SK-N-SH treated with all-trans-retinoic acid at 6 μM for 48 hours (cell line): ENCODE measurements at regions not wholly inside any gene's neighbourhood (a gene's known extent, or its start where the extent isn't known, plus 50 kb on each side); places are given as distances from the start of the nearest gene placed in this dataset.

ENCODE experiments used
- ATAC-seq: fragments of 200-7000 bp; cut with Tn5 transposase; 3 replicates; pipeline ENCODE4 v1.9.1; 2020; ENCODE audit warnings: mild to moderate bottlenecking, moderate library complexity
- ARNTL ChIP-seq: fragments of 450-650 bp; formaldehyde crosslinking; IDR thresholded peaks from 2 replicates; pipeline ENCODE4 v1.5.0; 2020; ENCODE audit warnings: low read depth, mild to moderate bottlenecking, moderate library complexity, borderline replicate concordance
- CREB5 ChIP-seq: fragments of 250-450 bp; sonication (Bioruptor Pico); IDR thresholded peaks from 2 replicates; pipeline ENCODE4 v1.5.1; 2020; ENCODE audit warnings: low read depth, mild to moderate bottlenecking, moderate library complexity
- CSDC2 ChIP-seq: fragments of 250-450 bp; sonication (Bioruptor Pico); IDR thresholded peaks from 2 replicates; pipeline ENCODE4 v1.5.0; 2020; ENCODE audit warnings: mild to moderate bottlenecking, moderate library complexity
- CSRNP3 ChIP-seq: fragments of 250-450 bp; sonication (Bioruptor Pico); IDR thresholded peaks from 2 replicates; pipeline ENCODE4 v1.5.1; 2021; ENCODE audit warnings: mild to moderate bottlenecking, moderate library complexity
- ESRRG ChIP-seq: fragments of 250-450 bp; sonication (Bioruptor Pico); IDR thresholded peaks from 2 replicates; pipeline ENCODE4 v1.6.1; 2021; ENCODE audit warnings: mild to moderate bottlenecking
- ISL1 ChIP-seq: fragments of 250-450 bp; sonication (Bioruptor Pico); IDR thresholded peaks from 2 replicates; pipeline ENCODE4 v2.1.2; 2022; ENCODE audit warnings: mild to moderate bottlenecking, moderate library complexity
- OSR1 ChIP-seq: fragments of 250-450 bp; sonication (Bioruptor Pico); IDR thresholded peaks from 2 replicates; pipeline ENCODE4 v1.8.0; 2022; ENCODE audit warnings: moderate library complexity, mild to moderate bottlenecking, inconsistent platforms
- PATZ1 ChIP-seq: fragments of 250-450 bp; sonication (Bioruptor Pico); IDR thresholded peaks from 2 replicates; pipeline ENCODE4 v1.8.0; 2020; ENCODE audit warnings: mild to moderate bottlenecking, moderate library complexity, borderline replicate concordance
- PPARA ChIP-seq: fragments of 250-450 bp; sonication (Bioruptor Pico); IDR thresholded peaks from 2 replicates; pipeline ENCODE4 v1.5.0; 2020; ENCODE audit warnings: mild to moderate bottlenecking, borderline replicate concordance
- RARB ChIP-seq: fragments of 250-450 bp; sonication (Bioruptor Pico); IDR thresholded peaks from 2 replicates; pipeline ENCODE4 v1.8.0; 2021; ENCODE audit warnings: mild to moderate bottlenecking, moderate library complexity
- TOX ChIP-seq: fragments of 250-450 bp; sonication (Bioruptor Pico); IDR thresholded peaks from 2 replicates; pipeline ENCODE4 v1.8.0; 2021; ENCODE audit warnings: mild to moderate bottlenecking, moderate library complexity, borderline replicate concordance
- ZFP3 ChIP-seq: fragments of 250-450 bp; sonication (Bioruptor Pico); IDR thresholded peaks from 2 replicates; pipeline ENCODE4 v1.5.0; 2020; ENCODE audit warnings: mild to moderate bottlenecking, moderate library complexity
- ZFP30 ChIP-seq: fragments of 450-650 bp; formaldehyde crosslinking; IDR thresholded peaks from 2 replicates; pipeline ENCODE4 v1.5.0; 2022; ENCODE audit warnings: mild to moderate bottlenecking, moderate library complexity
- ZNF565 ChIP-seq: fragments of 450-650 bp; formaldehyde crosslinking; conservative IDR thresholded peaks from 2 replicates; pipeline ENCODE4 v1.5.0; 2020; ENCODE audit warnings: low read depth, mild to moderate bottlenecking, moderate library complexity
- ZNF70 ChIP-seq: fragments of 450-650 bp; formaldehyde crosslinking; IDR thresholded peaks from 2 replicates; pipeline ENCODE4 v1.5.0; 2020; ENCODE audit warnings: mild to moderate bottlenecking, moderate library complexity
- ZNF8 ChIP-seq: fragments of 450-650 bp; formaldehyde crosslinking; IDR thresholded peaks from 2 replicates; pipeline ENCODE4 v1.5.0; 2020; ENCODE audit warnings: mild to moderate bottlenecking, moderate library complexity
- TF ChIP-seq, protein P1 (sequence below): fragments of 250-450 bp; sonication (Bioruptor Pico); IDR thresholded peaks from 2 replicates; pipeline ENCODE4 v1.5.0; 2020; ENCODE audit warnings: mild to moderate bottlenecking, moderate library complexity
- TF ChIP-seq, protein P2 (sequence below): fragments of 250-450 bp; sonication (Bioruptor Pico); IDR thresholded peaks from 2 replicates; pipeline ENCODE4 v1.8.0; 2021; ENCODE audit warnings: low read depth, mild to moderate bottlenecking, moderate library complexity, borderline replicate concordance

DNA sequence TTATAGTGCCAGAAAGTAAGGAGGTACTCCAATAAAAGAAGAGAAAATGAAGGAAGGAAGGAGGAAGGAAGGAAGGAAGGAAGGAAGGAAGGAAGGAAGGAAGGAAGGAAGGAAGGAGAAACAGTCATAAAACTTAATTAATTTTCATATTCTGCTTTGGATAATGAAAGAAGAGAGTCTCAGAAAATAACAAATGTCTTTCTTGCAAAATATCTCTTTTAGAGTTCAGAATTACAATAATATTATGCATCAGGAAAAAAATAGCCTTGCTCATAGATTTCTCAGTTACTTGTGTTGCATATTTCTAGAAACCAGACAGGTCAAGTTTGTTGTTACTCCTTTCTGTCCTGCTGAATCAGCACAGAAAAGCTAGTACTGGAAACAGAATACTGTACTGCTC, 130.1 kb upstream of the DKK2 start (continued):
- no peak for TF ChIP-seq CREB5 (CRISPR knock-in tag)
- no peak for TF ChIP-seq PPARA (CRISPR knock-in tag)
- TF ChIP-seq, protein P1, sequence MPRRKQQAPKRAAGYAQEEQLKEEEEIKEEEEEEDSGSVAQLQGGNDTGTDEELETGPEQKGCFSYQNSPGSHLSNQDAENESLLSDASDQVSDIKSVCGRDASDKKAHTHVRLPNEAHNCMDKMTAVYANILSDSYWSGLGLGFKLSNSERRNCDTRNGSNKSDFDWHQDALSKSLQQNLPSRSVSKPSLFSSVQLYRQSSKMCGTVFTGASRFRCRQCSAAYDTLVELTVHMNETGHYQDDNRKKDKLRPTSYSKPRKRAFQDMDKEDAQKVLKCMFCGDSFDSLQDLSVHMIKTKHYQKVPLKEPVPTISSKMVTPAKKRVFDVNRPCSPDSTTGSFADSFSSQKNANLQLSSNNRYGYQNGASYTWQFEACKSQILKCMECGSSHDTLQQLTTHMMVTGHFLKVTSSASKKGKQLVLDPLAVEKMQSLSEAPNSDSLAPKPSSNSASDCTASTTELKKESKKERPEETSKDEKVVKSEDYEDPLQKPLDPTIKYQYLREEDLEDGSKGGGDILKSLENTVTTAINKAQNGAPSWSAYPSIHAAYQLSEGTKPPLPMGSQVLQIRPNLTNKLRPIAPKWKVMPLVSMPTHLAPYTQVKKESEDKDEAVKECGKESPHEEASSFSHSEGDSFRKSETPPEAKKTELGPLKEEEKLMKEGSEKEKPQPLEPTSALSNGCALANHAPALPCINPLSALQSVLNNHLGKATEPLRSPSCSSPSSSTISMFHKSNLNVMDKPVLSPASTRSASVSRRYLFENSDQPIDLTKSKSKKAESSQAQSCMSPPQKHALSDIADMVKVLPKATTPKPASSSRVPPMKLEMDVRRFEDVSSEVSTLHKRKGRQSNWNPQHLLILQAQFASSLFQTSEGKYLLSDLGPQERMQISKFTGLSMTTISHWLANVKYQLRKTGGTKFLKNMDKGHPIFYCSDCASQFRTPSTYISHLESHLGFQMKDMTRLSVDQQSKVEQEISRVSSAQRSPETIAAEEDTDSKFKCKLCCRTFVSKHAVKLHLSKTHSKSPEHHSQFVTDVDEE = no peak
- no peak for TF ChIP-seq ESRRG
- no peak for TF ChIP-seq OSR1
- no peak for TF ChIP-seq ZNF70 (CRISPR knock-in tag)
- TF ChIP-seq CSDC2 = no peak
- TF ChIP-seq TOX (CRISPR knock-in tag) = no peak

DNA sequence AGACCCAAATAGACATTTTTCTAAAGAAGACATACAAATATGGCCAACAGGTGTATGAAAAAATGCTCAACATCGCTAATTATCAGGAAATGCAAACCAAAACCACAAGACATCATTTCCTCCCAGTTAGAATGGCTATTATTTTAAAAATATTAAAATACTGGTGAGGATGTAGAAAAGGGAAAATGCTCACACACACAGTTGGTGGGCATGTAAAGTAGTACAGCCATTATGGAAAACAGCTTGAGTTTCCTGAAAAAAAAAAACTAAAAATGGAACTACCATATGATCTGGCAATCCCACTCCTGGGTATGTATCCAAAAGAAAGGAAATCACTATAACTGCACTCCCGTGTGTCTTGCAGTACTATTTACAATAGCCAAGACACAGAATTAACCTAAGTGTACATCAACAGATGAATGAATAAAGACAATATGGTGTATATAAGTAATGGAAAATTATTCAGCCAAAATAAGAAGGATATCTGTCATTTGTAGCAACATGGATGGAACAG, 128.9 kb upstream of the DKK2 start:
- ATAC-seq = no peak
- TF ChIP-seq ARNTL (no peak), PPARA (CRISPR knock-in tag) (no peak), CSDC2 (no peak), ESRRG (no peak), ZNF565 (CRISPR knock-in tag) (no peak), CSRNP3 (CRISPR knock-in tag) (no peak)

GRCh38 chr4:107156443-107156842, 120.3 kb upstream of the DKK2 start:
- TF ChIP-seq, protein P1 = no peak
- no peak for TF ChIP-seq ZFP30 (CRISPR knock-in tag)
- ATAC-seq = no peak

DNA sequence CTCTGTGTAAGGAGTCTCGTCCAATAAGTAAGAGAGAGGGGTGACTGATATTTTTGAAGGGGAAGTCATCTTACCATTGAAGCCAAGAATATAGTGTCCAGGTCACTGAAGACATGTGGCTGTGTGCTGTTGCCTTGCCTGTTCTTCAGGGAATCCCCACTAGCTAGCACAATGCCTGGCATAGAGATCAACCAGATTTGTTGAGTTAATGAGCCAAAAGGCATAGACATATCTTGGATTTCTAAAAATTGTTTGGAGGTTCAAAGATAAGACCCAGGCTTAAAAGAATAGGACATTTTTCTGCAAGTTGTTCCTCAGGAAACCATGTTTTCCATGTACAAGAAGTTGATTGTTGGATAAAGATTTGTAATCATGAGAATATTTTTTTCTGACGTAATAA, 119.3 kb upstream of the DKK2 start:
- TF ChIP-seq PATZ1 (no peak), ZNF8 (CRISPR knock-in tag) (no peak), ZFP30 (CRISPR knock-in tag) (no peak), ISL1 (CRISPR knock-in tag) (no peak), RARB (CRISPR knock-in tag) (no peak), ARNTL (no peak), ZNF565 (CRISPR knock-in tag) (no peak), ZFP3 (CRISPR knock-in tag) (no peak), CREB5 (CRISPR knock-in tag) (no peak), TOX (CRISPR knock-in tag) (no peak), PPARA (CRISPR knock-in tag) (no peak), CSDC2 (no peak), ZNF70 (CRISPR knock-in tag) (no peak), ESRRG (no peak)
- TF ChIP-seq, protein P2, sequence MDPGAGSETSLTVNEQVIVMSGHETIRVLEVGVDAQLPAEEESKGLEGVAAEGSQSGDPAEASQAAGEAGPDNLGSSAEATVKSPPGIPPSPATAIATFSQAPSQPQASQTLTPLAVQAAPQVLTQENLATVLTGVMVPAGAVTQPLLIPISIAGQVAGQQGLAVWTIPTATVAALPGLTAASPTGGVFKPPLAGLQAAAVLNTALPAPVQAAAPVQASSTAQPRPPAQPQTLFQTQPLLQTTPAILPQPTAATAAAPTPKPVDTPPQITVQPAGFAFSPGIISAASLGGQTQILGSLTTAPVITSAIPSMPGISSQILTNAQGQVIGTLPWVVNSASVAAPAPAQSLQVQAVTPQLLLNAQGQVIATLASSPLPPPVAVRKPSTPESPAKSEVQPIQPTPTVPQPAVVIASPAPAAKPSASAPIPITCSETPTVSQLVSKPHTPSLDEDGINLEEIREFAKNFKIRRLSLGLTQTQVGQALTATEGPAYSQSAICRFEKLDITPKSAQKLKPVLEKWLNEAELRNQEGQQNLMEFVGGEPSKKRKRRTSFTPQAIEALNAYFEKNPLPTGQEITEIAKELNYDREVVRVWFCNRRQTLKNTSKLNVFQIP = no peak
- TF ChIP-seq, protein P1 = no peak
- ATAC-seq = no peak
